ENCODE measurements at regions not wholly inside any gene's neighbourhood (a gene's known extent, or its start where the extent isn't known, plus 50 kb on each side); places are given as distances from the start of the nearest gene placed in this dataset.

DNA sequence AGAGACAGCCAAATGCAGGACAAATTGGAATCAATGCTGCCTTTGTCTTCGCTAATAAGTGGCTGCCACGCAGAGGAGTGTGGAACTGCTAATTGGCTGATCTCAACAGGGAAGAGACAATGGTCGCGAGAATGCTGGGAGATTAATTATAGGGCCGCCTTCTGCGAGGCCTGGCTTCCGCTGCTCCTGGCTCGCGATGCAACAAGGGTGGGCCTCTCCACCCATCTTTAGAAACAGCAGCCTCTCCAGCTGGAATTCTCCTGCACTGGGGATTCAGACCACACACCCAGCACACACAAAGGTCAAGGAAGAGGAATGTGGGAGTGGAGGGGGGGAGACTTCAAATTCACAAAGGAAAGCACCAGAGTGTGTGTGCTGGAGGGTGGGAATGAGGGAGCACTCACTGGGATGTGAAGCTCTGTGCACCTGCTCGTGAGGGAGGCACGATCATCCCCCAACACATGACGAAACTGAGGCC is 200.7 kb upstream of the GRIK3 start:
- no peak overlapping the region for H3K27ac ChIP-seq (ENCODE audit: low read depth, low read length)
- BruUV-seq (replicated peaks), result no TSS peak
- H3K9ac ChIP-seq (ENCODE audit: low read length), result no peak overlapping the region
- peaks cover 38% of the 10 kb centered on the region for H3K27me3 ChIP-seq (ENCODE audit: insufficient read depth, low read length)
- TF ChIP-seq, protein P1, sequence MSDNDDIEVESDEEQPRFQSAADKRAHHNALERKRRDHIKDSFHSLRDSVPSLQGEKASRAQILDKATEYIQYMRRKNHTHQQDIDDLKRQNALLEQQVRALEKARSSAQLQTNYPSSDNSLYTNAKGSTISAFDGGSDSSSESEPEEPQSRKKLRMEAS (IDR thresholded peaks at IDR 0.05), result no peak
- TF ChIP-seq ZNF274 (IDR thresholded peaks at IDR 0.05; ENCODE audit: low read depth, low read length) (no peak), EGR1 (IDR thresholded peaks at IDR 0.05; ENCODE audit: low read depth) (no peak), POLR2AphosphoS5 (IDR thresholded peaks at IDR 0.05; ENCODE audit: low read depth, low read length) (no peak), ZFX (IDR thresholded peaks at IDR 0.05) (no peak), CEBPB (IDR thresholded peaks at IDR 0.05; ENCODE audit: low read depth) (no peak), YY1 (IDR thresholded peaks at IDR 0.05; ENCODE audit: extremely low read depth, insufficient replicate concordance, low read depth, low read length) (no peak), EZH2 (IDR thresholded peaks at IDR 0.05) (no peak), EZH2phosphoT487 (IDR thresholded peaks at IDR 0.05; ENCODE audit: borderline replicate concordance) (no peak), RAD21 (IDR thresholded peaks at IDR 0.05; ENCODE audit: low read depth) (no peak), SP1 (IDR thresholded peaks at IDR 0.05; ENCODE audit: low read depth) (no peak), POLR2A (IDR thresholded peaks at IDR 0.05; ENCODE audit: borderline replicate concordance, extremely low read depth, insufficient read depth, insufficient read length) (no peak), SRF (IDR thresholded peaks at IDR 0.05; ENCODE audit: low read depth) (no peak), JUND (IDR thresholded peaks at IDR 0.05) (no peak)
- TF ChIP-seq, protein P2, sequence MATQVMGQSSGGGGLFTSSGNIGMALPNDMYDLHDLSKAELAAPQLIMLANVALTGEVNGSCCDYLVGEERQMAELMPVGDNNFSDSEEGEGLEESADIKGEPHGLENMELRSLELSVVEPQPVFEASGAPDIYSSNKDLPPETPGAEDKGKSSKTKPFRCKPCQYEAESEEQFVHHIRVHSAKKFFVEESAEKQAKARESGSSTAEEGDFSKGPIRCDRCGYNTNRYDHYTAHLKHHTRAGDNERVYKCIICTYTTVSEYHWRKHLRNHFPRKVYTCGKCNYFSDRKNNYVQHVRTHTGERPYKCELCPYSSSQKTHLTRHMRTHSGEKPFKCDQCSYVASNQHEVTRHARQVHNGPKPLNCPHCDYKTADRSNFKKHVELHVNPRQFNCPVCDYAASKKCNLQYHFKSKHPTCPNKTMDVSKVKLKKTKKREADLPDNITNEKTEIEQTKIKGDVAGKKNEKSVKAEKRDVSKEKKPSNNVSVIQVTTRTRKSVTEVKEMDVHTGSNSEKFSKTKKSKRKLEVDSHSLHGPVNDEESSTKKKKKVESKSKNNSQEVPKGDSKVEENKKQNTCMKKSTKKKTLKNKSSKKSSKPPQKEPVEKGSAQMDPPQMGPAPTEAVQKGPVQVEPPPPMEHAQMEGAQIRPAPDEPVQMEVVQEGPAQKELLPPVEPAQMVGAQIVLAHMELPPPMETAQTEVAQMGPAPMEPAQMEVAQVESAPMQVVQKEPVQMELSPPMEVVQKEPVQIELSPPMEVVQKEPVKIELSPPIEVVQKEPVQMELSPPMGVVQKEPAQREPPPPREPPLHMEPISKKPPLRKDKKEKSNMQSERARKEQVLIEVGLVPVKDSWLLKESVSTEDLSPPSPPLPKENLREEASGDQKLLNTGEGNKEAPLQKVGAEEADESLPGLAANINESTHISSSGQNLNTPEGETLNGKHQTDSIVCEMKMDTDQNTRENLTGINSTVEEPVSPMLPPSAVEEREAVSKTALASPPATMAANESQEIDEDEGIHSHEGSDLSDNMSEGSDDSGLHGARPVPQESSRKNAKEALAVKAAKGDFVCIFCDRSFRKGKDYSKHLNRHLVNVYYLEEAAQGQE (IDR thresholded peaks at IDR 0.05; ENCODE audit: low read depth), result no peak
- TF ChIP-seq, protein P3, sequence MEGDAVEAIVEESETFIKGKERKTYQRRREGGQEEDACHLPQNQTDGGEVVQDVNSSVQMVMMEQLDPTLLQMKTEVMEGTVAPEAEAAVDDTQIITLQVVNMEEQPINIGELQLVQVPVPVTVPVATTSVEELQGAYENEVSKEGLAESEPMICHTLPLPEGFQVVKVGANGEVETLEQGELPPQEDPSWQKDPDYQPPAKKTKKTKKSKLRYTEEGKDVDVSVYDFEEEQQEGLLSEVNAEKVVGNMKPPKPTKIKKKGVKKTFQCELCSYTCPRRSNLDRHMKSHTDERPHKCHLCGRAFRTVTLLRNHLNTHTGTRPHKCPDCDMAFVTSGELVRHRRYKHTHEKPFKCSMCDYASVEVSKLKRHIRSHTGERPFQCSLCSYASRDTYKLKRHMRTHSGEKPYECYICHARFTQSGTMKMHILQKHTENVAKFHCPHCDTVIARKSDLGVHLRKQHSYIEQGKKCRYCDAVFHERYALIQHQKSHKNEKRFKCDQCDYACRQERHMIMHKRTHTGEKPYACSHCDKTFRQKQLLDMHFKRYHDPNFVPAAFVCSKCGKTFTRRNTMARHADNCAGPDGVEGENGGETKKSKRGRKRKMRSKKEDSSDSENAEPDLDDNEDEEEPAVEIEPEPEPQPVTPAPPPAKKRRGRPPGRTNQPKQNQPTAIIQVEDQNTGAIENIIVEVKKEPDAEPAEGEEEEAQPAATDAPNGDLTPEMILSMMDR (IDR thresholded peaks at IDR 0.05 in 2 of 3, conservative IDR thresholded peaks at IDR 0.05 in 1 of 3; ENCODE audit: borderline replicate concordance in 1 of 3, insufficient read depth in 1 of 3, low read depth in 2 of 3, low read length in 2 of 3), result no peak
- TF ChIP-seq, protein P4, sequence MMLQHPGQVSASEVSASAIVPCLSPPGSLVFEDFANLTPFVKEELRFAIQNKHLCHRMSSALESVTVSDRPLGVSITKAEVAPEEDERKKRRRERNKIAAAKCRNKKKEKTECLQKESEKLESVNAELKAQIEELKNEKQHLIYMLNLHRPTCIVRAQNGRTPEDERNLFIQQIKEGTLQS (IDR thresholded peaks at IDR 0.05), result no peak
- TF ChIP-seq, protein P5, sequence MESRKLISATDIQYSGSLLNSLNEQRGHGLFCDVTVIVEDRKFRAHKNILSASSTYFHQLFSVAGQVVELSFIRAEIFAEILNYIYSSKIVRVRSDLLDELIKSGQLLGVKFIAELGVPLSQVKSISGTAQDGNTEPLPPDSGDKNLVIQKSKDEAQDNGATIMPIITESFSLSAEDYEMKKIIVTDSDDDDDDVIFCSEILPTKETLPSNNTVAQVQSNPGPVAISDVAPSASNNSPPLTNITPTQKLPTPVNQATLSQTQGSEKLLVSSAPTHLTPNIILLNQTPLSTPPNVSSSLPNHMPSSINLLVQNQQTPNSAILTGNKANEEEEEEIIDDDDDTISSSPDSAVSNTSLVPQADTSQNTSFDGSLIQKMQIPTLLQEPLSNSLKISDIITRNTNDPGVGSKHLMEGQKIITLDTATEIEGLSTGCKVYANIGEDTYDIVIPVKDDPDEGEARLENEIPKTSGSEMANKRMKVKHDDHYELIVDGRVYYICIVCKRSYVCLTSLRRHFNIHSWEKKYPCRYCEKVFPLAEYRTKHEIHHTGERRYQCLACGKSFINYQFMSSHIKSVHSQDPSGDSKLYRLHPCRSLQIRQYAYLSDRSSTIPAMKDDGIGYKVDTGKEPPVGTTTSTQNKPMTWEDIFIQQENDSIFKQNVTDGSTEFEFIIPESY (IDR thresholded peaks at IDR 0.05; ENCODE audit: extremely low read depth, insufficient replicate concordance, low read length), result no peak
- H4K20me1 ChIP-seq (ENCODE audit: insufficient read depth), result no peaks in the 10 kb centered on the region
- DNase-seq (ENCODE audit: low read depth, low spot score) (no peak), ATAC-seq (no peak)
- no peaks in the 10 kb centered on the region for H3K36me3 ChIP-seq (ENCODE audit: control insufficient read depth in 1 of 2, insufficient read depth in 2 of 2, low read length in 2 of 2)
- no peaks in the 10 kb centered on the region for H3K79me2 ChIP-seq (ENCODE audit: insufficient read depth, low read length)
- no peak overlapping the region for H2AFZ ChIP-seq (ENCODE audit: low read depth, low read length, poor library complexity, severe bottlenecking)
- H3K9me3 ChIP-seq (ENCODE audit: control insufficient read depth in 1 of 2, insufficient read depth in 1 of 2, low read depth in 1 of 2, low read length in 2 of 2), result peaks cover 0 to 4% of the 10 kb centered on the region in 2 experiments; a peak in 1 of 4 replicates
- no peaks in the 10 kb centered on the region for H3K9me2 ChIP-seq (ENCODE audit: insufficient read depth)
- intact Hi-C loops (cut with micrococcal nuclease), result no loop called here
- CTCF ChIA-PET, result no interaction called here
- RAD21 ChIA-PET (ENCODE audit: low non-redundant PET in 1 of 2, low total read pairs in 2 of 2, uncharacterized antibody in 2 of 2, unreplicated experiment in 2 of 2), result no interaction called here
- no peaks in the 10 kb centered on the region for H3K4me1 ChIP-seq (ENCODE audit: control insufficient read depth in 1 of 2, insufficient read depth in 2 of 2, low read length in 2 of 2)
- H3K4me3 ChIP-seq (replicated peaks in 1 of 2; ENCODE audit: low read depth in 1 of 2, low read length in 2 of 2), result no peak overlapping the region
- POLR2A ChIA-PET, result no interaction called here
- H3K4me2 ChIP-seq (ENCODE audit: low read length), result no peak overlapping the region

All from HCT116 (cell line).